SK-N-SH (cell line): ENCODE measurements at regions not wholly inside any gene's neighbourhood (a gene's known extent, or its start where the extent isn't known, plus 50 kb on each side); places are given as distances from the start of the nearest gene placed in this dataset.
"Not testable (repeated sequence)": the region's sequence is repeated elsewhere in the genome, so short reads cannot be mapped to it uniquely, and the experiment has no call there.

ENCODE experiments used
- CTCF ChIA-PET: fragments of 300-600, 350-600 bp; formaldehyde crosslinking; extraction: SDS; loops from one replicate; lab custom pipeline; 2021; lab: Yijun Ruan, JAX
- POLR2A ChIA-PET: fragments of 350-600 bp; sonication (Branson Sonifier 250); formaldehyde crosslinking; extraction: SDS; loops from one replicate; lab custom pipeline; 2020; ENCODE audit warnings: antibody characterized with exemption, inconsistent platforms; lab: Yijun Ruan, JAX
- DNase-seq: peaks from one replicate; pipeline ENCODE4 v3.0.0; 2012
- H2AFZ ChIP-seq: fragments of 200-600 bp; sonication (generic); 2 replicates; pipeline ENCODE4 v1.8.1; 2016; ENCODE audit warnings: antibody characterized with exemption, mild to moderate bottlenecking, low read depth
- H3F3A ChIP-seq: fragments of 200-600 bp; sonication (generic); replicated peaks from 2 replicates; pipeline ENCODE3; 2016; ENCODE audit warnings: antibody characterized with exemption, mild to moderate bottlenecking; ENCODE audit not compliant: insufficient read depth
- H3K27ac ChIP-seq, 2 experiments: fragments of 200-500 bp in 1 of 2; fragments of 200-600 bp in 1 of 2; sonication (Bioruptor generic) in 1 of 2; sonication (generic), shearing (Covaris generic) in 1 of 2; 2 replicates each; pipeline versions ENCODE4 v1.5.1 to v1.6.1; 2014 to 2016; ENCODE audit warnings: low read depth in 2 of 2, inconsistent platforms in 1 of 2, low read length in 1 of 2, mild to moderate bottlenecking in 1 of 2, mixed read lengths in 1 of 2
- H3K27me3 ChIP-seq: fragments of 200-600 bp; sonication (generic), shearing (Covaris generic); 2 replicates; pipeline ENCODE4 v1.6.1; 2016; ENCODE audit warnings: mixed run types; ENCODE audit not compliant: insufficient read depth
- H3K36me3 ChIP-seq, 2 experiments: fragments of 200-500 bp in 1 of 2; fragments of 200-600 bp in 1 of 2; sonication (Bioruptor generic) in 1 of 2; sonication (generic) in 1 of 2; replicated peaks in 1 of 2; 2 replicates each; pipeline versions ENCODE3 to v1.5.1; 2014 to 2016; ENCODE audit warnings: low read length in 1 of 2, mild to moderate bottlenecking in 1 of 2; ENCODE audit not compliant: insufficient read depth in 2 of 2, control insufficient read depth in 1 of 2
- H3K4me1 ChIP-seq, 2 experiments: fragments of 200-500 bp in 1 of 2; fragments of 200-600 bp in 1 of 2; sonication (Bioruptor generic) in 1 of 2; sonication (generic), shearing (Covaris generic) in 1 of 2; 2 replicates each; pipeline versions ENCODE4 v1.5.1 to v1.6.1; 2014 to 2016; ENCODE audit warnings: low read depth in 1 of 2, low read length in 1 of 2, mixed run types in 1 of 2; ENCODE audit not compliant: insufficient read depth in 2 of 2, control insufficient read depth in 1 of 2
- H3K4me2 ChIP-seq: fragments of 200-600 bp; sonication (generic), shearing (Covaris generic); 2 replicates; pipeline ENCODE4 v1.6.1; 2017; ENCODE audit warnings: mixed run types
- H3K4me3 ChIP-seq, 2 experiments: fragments of 200-500 bp in 1 of 2; fragments of 200-600 bp in 1 of 2; sonication (Bioruptor generic) in 1 of 2; sonication (generic), shearing (Covaris generic) in 1 of 2; 2 replicates each; pipeline versions ENCODE4 v1.5.1 to v1.8.1; 2014 to 2016; ENCODE audit warnings: low read depth in 2 of 2, inconsistent platforms in 1 of 2, low read length in 1 of 2, mild to moderate bottlenecking in 1 of 2, mixed read lengths in 1 of 2, moderate library complexity in 1 of 2
- H3K79me2 ChIP-seq: fragments of 200-600 bp; sonication (generic); 2 replicates; pipeline ENCODE4 v1.8.1; 2017; ENCODE audit warnings: mild to moderate bottlenecking; ENCODE audit not compliant: insufficient read depth
- H3K9ac ChIP-seq: fragments of 200-600 bp; sonication (generic); 2 replicates; pipeline ENCODE4 v1.6.1; 2017; ENCODE audit warnings: mixed run types
- H3K9me2 ChIP-seq: fragments of 200-600 bp; sonication (generic); 2 replicates; pipeline ENCODE4 v1.6.1; 2017; ENCODE audit warnings: mixed run types
- H3K9me3 ChIP-seq: fragments of 200-600 bp; sonication (generic); 2 replicates; pipeline ENCODE4 v1.6.1; 2017; ENCODE audit warnings: mixed run types, mild to moderate bottlenecking, moderate library complexity
- H4K20me1 ChIP-seq: fragments of 200-600 bp; sonication (generic); 2 replicates; pipeline ENCODE4 v1.6.1; 2017; ENCODE audit warnings: mild to moderate bottlenecking, mixed run types; ENCODE audit not compliant: insufficient read depth
- FOXJ3 ChIP-seq: sonication (generic); formaldehyde crosslinking; IDR thresholded peaks from 2 replicates; pipeline ENCODE4 v1.5.1; 2020; ENCODE audit warnings: mild to moderate bottlenecking, missing genetic modification reagents
- FOXM1 ChIP-seq: IDR thresholded peaks from 2 replicates; pipeline ENCODE4 v1.4.0; 2012; ENCODE audit warnings: low read depth, mild to moderate bottlenecking
- GABPA ChIP-seq: IDR thresholded peaks from 2 replicates; pipeline ENCODE4 v1.4.0; 2012; ENCODE audit warnings: low read depth, mild to moderate bottlenecking
- GATA2 ChIP-seq: sonication (generic); formaldehyde crosslinking; IDR thresholded peaks from 2 replicates; pipeline ENCODE4 v1.5.0; 2020; ENCODE audit warnings: mild to moderate bottlenecking, missing genetic modification reagents
- JUND ChIP-seq: IDR thresholded peaks from 2 replicates; pipeline ENCODE4 v1.4.0; 2012
- MEF2A ChIP-seq: IDR thresholded peaks from 2 replicates; pipeline ENCODE4 v1.4.0; 2012; ENCODE audit warnings: low read depth, borderline replicate concordance
- NFIC ChIP-seq: IDR thresholded peaks from 2 replicates; pipeline ENCODE4 v1.4.0; 2012; ENCODE audit warnings: borderline replicate concordance
- NRF1 ChIP-seq: IDR thresholded peaks from 2 replicates; pipeline ENCODE4 v1.6.1; 2012; ENCODE audit warnings: low read depth, mild to moderate bottlenecking, low read length
- POLR2AphosphoS5 ChIP-seq: IDR thresholded peaks from 2 replicates; pipeline ENCODE4 v1.6.1; 2012; ENCODE audit warnings: low read depth, low read length
- RCOR1 ChIP-seq: fragments of 150-350 bp; IDR thresholded peaks from 2 replicates; pipeline ENCODE4 v1.6.1; 2017; ENCODE audit warnings: antibody characterized with exemption, low read length
- SIN3A ChIP-seq: IDR thresholded peaks from 2 replicates; pipeline ENCODE4 v1.6.1; 2012; ENCODE audit warnings: low read depth, mild to moderate bottlenecking, low read length, moderate library complexity, borderline replicate concordance
- TCF12 ChIP-seq: IDR thresholded peaks from 2 replicates; pipeline ENCODE4 v1.4.0; 2012
- YY1 ChIP-seq: IDR thresholded peaks from 2 replicates; pipeline ENCODE4 v1.4.0; 2012; ENCODE audit warnings: low read depth, mild to moderate bottlenecking
- WGBS: methylation state at CpG from one replicate; pipeline ENCODE4 v1.1.6; 2017; ENCODE audit warnings: low lambda C conversion rate; 5-methylcytosine and 5-hydroxymethylcytosine counted together
- TF ChIP-seq, protein P1 (sequence below): fragments of 150-350 bp; IDR thresholded peaks from 2 replicates; pipeline ENCODE4 v1.6.1; 2016; ENCODE audit warnings: mild to moderate bottlenecking, low read depth, low read length
- TF ChIP-seq, protein P2 (sequence below): fragments of 200-600 bp; sonication (generic); IDR thresholded peaks from 2 replicates; pipeline ENCODE4 v1.6.1; 2017; ENCODE audit warnings: antibody characterized with exemption, mild to moderate bottlenecking, moderate library complexity
- TF ChIP-seq, protein P3 (sequence below): IDR thresholded peaks from 2 replicates; pipeline ENCODE4; 2012
- TF ChIP-seq, protein P4 (sequence below): IDR thresholded peaks from 2 replicates; pipeline ENCODE4 v1.4.0; 2012; ENCODE audit warnings: low read depth, borderline replicate concordance
- TF ChIP-seq, protein P5 (sequence below): IDR thresholded peaks from 2 replicates; pipeline ENCODE4 v1.4.0; 2012; ENCODE audit warnings: low read depth

DNA sequence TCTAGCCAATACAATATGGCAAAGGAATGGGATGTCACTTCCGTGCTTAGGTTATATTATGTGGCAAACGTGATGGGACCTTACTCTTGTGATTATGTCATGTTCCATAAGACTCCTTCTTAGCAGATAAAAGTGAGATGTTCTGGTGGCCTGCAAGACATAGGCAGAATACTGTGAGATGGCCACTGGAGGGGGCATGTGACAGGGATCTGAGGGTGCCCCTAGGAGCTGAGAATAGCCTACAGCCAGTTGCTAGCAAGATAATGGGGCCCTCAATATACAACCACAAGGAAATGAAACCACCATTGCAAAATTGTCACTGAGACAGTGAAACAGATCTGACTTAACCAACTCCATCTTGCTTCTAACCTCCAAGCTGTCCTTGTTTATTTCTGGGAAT, 151.4 kb upstream of the SSTR1 start:
- Histone ChIP-seq H3K9ac (no peak overlapping the region), H3F3A (no peaks in the 10 kb centered on the region), H3K4me1 (no peaks in the 10 kb centered on the region), H3K4me2 (no peak overlapping the region), H3K9me2 (no peaks in the 10 kb centered on the region), H3K9me3 (no peaks in the 10 kb centered on the region), H4K20me1 (no peaks in the 10 kb centered on the region), H2AFZ (no peak overlapping the region), H3K36me3 (no peaks in the 10 kb centered on the region), H3K27ac (no peak overlapping the region), H3K27me3 (no peaks in the 10 kb centered on the region), H3K4me3 (no peak overlapping the region), H3K79me2 (no peaks in the 10 kb centered on the region)
- DNase-seq, result no peak
- WGBS, result 0% methylated on average over 2 of the region's 2 CpGs
- TF ChIP-seq JUND (no peak), SIN3A (no peak), NRF1 (no peak), RCOR1 (no peak), TCF12 (no peak), MEF2A (no peak), YY1 (no peak)
- TF ChIP-seq, protein P1, sequence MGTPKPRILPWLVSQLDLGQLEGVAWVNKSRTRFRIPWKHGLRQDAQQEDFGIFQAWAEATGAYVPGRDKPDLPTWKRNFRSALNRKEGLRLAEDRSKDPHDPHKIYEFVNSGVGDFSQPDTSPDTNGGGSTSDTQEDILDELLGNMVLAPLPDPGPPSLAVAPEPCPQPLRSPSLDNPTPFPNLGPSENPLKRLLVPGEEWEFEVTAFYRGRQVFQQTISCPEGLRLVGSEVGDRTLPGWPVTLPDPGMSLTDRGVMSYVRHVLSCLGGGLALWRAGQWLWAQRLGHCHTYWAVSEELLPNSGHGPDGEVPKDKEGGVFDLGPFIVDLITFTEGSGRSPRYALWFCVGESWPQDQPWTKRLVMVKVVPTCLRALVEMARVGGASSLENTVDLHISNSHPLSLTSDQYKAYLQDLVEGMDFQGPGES, result no peak
- TF ChIP-seq, protein P2, sequence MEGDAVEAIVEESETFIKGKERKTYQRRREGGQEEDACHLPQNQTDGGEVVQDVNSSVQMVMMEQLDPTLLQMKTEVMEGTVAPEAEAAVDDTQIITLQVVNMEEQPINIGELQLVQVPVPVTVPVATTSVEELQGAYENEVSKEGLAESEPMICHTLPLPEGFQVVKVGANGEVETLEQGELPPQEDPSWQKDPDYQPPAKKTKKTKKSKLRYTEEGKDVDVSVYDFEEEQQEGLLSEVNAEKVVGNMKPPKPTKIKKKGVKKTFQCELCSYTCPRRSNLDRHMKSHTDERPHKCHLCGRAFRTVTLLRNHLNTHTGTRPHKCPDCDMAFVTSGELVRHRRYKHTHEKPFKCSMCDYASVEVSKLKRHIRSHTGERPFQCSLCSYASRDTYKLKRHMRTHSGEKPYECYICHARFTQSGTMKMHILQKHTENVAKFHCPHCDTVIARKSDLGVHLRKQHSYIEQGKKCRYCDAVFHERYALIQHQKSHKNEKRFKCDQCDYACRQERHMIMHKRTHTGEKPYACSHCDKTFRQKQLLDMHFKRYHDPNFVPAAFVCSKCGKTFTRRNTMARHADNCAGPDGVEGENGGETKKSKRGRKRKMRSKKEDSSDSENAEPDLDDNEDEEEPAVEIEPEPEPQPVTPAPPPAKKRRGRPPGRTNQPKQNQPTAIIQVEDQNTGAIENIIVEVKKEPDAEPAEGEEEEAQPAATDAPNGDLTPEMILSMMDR, result no peak
- CTCF ChIA-PET, result no interaction called here
- POLR2A ChIA-PET, result no interaction called here

DNA sequence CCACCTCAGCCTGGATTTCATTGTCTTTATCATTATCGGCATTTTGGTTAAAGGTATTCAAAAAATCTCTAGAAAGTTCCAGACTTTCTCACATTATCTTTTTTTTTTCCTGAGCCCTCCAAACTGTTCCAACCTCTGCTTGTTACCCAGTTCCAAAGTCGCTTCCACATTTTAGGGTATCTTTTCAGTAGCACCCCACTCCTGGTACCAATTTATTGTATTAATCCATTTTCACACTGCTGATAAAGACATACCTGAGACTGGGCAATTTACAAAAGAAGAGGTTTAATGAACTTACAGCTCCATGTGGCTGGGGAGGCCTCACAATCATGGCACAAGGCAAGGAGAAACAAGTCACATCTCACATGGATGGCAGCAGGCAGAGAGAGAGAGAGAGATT, 145.5 kb upstream of the SSTR1 start:
- CTCF ChIA-PET, H3K79me2 ChIP-seq, H3K36me3 ChIP-seq, H3K4me2 ChIP-seq, DNase-seq, POLR2A ChIA-PET, H3K9me3 ChIP-seq, H2AFZ ChIP-seq, H4K20me1 ChIP-seq, H3K9ac ChIP-seq, H3K4me3 ChIP-seq, H3F3A ChIP-seq, H3K27me3 ChIP-seq, H3K27ac ChIP-seq, H3K9me2 ChIP-seq, H3K4me1 ChIP-seq: not testable (repeated sequence)
- WGBS, result 13% methylated on average over 2 of the region's 2 CpGs

DNA sequence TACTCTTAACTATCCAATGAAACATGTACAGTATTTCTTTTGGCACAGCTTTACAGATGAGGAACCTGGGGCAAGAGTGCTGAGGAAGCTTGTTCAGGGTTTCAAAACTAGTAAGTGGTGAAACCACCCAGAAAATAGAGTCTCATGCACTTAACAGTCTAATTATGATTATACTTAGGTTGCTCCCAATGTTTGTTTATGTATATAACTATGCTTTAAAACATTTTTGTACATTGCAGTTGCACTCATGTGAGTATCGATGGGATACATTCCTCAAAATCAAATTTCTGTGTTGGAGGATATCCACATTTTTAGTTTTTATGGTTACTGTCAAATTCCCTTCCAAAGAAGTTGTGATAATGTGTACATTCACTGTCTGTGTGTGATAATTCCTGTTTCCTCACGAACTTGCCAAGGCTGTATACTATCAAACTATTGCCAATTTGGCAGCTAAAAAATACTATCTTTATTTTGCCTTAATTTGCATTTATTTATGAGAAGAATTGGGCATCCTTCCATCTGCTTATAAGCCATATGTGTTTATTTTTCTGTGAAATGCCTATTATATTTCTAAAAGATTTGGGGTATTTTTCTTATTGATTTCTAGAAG, 143.9 kb upstream of the SSTR1 start:
- no peaks in the 10 kb centered on the region for H3F3A ChIP-seq
- no peaks in the 10 kb centered on the region for H3K9me3 ChIP-seq
- DNase-seq, result no peak
- H3K4me3 ChIP-seq, result no peak overlapping the region
- no peaks in the 10 kb centered on the region for H3K4me1 ChIP-seq
- H3K27ac ChIP-seq, result no peak overlapping the region
- 3% methylated on average over 2 of the region's 2 CpGs for WGBS
- no peaks in the 10 kb centered on the region for H3K79me2 ChIP-seq
- ChIA-PET POLR2A (no interaction called here), CTCF (no interaction called here)
- no peaks in the 10 kb centered on the region for H4K20me1 ChIP-seq
- H3K4me2 ChIP-seq, result no peak overlapping the region
- no peak overlapping the region for H3K9ac ChIP-seq
- no peaks in the 10 kb centered on the region for H3K9me2 ChIP-seq
- H3K36me3 ChIP-seq, result no peaks in the 10 kb centered on the region
- no peaks in the 10 kb centered on the region for H3K27me3 ChIP-seq
- no peak overlapping the region for H2AFZ ChIP-seq
- TF ChIP-seq, protein P3, sequence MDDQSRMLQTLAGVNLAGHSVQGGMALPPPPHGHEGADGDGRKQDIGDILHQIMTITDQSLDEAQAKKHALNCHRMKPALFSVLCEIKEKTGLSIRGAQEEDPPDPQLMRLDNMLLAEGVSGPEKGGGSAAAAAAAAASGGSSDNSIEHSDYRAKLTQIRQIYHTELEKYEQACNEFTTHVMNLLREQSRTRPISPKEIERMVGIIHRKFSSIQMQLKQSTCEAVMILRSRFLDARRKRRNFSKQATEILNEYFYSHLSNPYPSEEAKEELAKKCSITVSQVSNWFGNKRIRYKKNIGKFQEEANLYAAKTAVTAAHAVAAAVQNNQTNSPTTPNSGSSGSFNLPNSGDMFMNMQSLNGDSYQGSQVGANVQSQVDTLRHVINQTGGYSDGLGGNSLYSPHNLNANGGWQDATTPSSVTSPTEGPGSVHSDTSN, result no peak
- TF ChIP-seq FOXM1 (no peak), GATA2 (CRISPR knock-in tag) (no peak), NFIC (no peak), GABPA (no peak), TCF12 (no peak), POLR2AphosphoS5 (no peak), FOXJ3 (CRISPR knock-in tag) (no peak), MEF2A (no peak), NRF1 (no peak), SIN3A (no peak)
- TF ChIP-seq, protein P4, sequence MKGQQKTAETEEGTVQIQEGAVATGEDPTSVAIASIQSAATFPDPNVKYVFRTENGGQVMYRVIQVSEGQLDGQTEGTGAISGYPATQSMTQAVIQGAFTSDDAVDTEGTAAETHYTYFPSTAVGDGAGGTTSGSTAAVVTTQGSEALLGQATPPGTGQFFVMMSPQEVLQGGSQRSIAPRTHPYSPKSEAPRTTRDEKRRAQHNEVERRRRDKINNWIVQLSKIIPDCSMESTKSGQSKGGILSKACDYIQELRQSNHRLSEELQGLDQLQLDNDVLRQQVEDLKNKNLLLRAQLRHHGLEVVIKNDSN, result no peak
- TF ChIP-seq, protein P5, sequence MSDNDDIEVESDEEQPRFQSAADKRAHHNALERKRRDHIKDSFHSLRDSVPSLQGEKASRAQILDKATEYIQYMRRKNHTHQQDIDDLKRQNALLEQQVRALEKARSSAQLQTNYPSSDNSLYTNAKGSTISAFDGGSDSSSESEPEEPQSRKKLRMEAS, result no peak
